OCI-LY3 (cell line): ENCODE measurements at regions not wholly inside any gene's neighbourhood (a gene's known extent, or its start where the extent isn't known, plus 50 kb on each side); places are given as distances from the start of the nearest gene placed in this dataset.

ENCODE experiments used
- H2AFZ ChIP-seq: fragments of 200-600, 300-600 bp; shearing (Covaris generic); 2 replicates; pipeline ENCODE4 v1.6.0; 2014; ENCODE audit warnings: antibody characterized with exemption, low read depth, low read length
- H3K27ac ChIP-seq: fragments of 200-600, 300-600 bp; sonication (generic); 2 replicates; pipeline ENCODE4 v1.5.1; 2014; ENCODE audit warnings: mild to moderate bottlenecking, low read length, moderate library complexity, mixed read lengths
- H3K27me3 ChIP-seq: fragments of 200-600, 300-600 bp; sonication (generic); 2 replicates; pipeline ENCODE4 v1.6.1; 2014; ENCODE audit warnings: low read depth, low read length, mixed read lengths
- H3K36me3 ChIP-seq: fragments of 200-600, 300-600 bp; sonication (generic); replicated peaks from 2 replicates; pipeline ENCODE3; 2014; ENCODE audit warnings: low read depth, low read length, mixed read lengths
- H3K4me1 ChIP-seq: fragments of 300-600, 200-600 bp; sonication (generic); 2 replicates; pipeline ENCODE4 v1.6.1; 2014; ENCODE audit warnings: low read length, mixed read lengths
- H3K4me2 ChIP-seq: fragments of 200-600, 300-600 bp; sonication (generic); 2 replicates; pipeline ENCODE4 v1.6.1; 2014; ENCODE audit warnings: low read length, mixed read lengths
- H3K4me3 ChIP-seq: fragments of 300-600, 200-600 bp; sonication (generic); 2 replicates; pipeline ENCODE4 v1.5.1; 2014; ENCODE audit warnings: antibody characterized with exemption, mild to moderate bottlenecking, low read length, moderate library complexity
- H3K79me2 ChIP-seq: fragments of 300-600, 200-600 bp; shearing (Covaris generic); 2 replicates; pipeline ENCODE4 v1.6.1; 2014; ENCODE audit warnings: mild to moderate bottlenecking, low read length, mixed read lengths
- H3K9ac ChIP-seq: fragments of 300-600, 200-600 bp; shearing (Covaris generic); 2 replicates; pipeline ENCODE4 v1.6.0; 2014; ENCODE audit warnings: mild to moderate bottlenecking, low read length, moderate library complexity
- H3K9me3 ChIP-seq: fragments of 200-600, 300-600 bp; shearing (Covaris generic); 2 replicates; pipeline ENCODE4 v1.6.1; 2014; ENCODE audit warnings: low read length, mixed read lengths; ENCODE audit not compliant: insufficient read depth
- H4K20me1 ChIP-seq: fragments of 200-600, 300-600 bp; sonication (generic); 2 replicates; pipeline ENCODE4 v1.6.1; 2016; ENCODE audit warnings: low read length, mixed read lengths; ENCODE audit not compliant: insufficient read depth
- CTCF ChIP-seq: fragments of 200-600, 300-600 bp; sonication (generic); IDR thresholded peaks from 2 replicates; pipeline ENCODE4 v1.5.1; 2014; ENCODE audit warnings: antibody characterized with exemption, low read length, low read depth
- EZH2phosphoT487 ChIP-seq: fragments of 200-600 bp; shearing (Covaris generic); IDR thresholded peaks from 2 replicates; pipeline ENCODE4 v1.6.1; 2018; ENCODE audit warnings: antibody characterized with exemption, mixed run types, low read depth

GRCh38 chr12:5160827-5161226, 117.1 kb downstream of the KCNA5 start:
- Histone ChIP-seq H3K27me3 (peaks cover 63% of the 10 kb centered on the region), H3K27ac (no peak overlapping the region), H3K4me1 (no peaks in the 10 kb centered on the region), H2AFZ (no peak overlapping the region), H3K79me2 (no peaks in the 10 kb centered on the region), H3K9me3 (no peaks in the 10 kb centered on the region), H3K36me3 (no peaks in the 10 kb centered on the region), H3K4me2 (no peak overlapping the region), H4K20me1 (no peaks in the 10 kb centered on the region), H3K9ac (no peak overlapping the region), H3K4me3 (no peak overlapping the region)
- TF ChIP-seq EZH2phosphoT487 (no peak), CTCF (no peak)

GRCh38 chr12:5163661-5164060, 120.0 kb downstream of the KCNA5 start:
- TF ChIP-seq CTCF = no peak
- TF ChIP-seq EZH2phosphoT487 = no peak
- H3K79me2 ChIP-seq = no peaks in the 10 kb centered on the region
- H4K20me1 ChIP-seq = no peaks in the 10 kb centered on the region
- H3K4me2 ChIP-seq = no peak overlapping the region
- H3K4me3 ChIP-seq = no peak overlapping the region
- H3K27me3 ChIP-seq = peaks cover 41% of the 10 kb centered on the region
- H3K36me3 ChIP-seq = no peaks in the 10 kb centered on the region
- no peak overlapping the region for H2AFZ ChIP-seq
- H3K9me3 ChIP-seq = no peaks in the 10 kb centered on the region
- no peaks in the 10 kb centered on the region for H3K4me1 ChIP-seq
- H3K9ac ChIP-seq = no peak overlapping the region
- H3K27ac ChIP-seq = no peak overlapping the region

- Histone ChIP-seq H3K4me3 (no peak overlapping the region), H2AFZ (no peak overlapping the region), H3K4me1 (no peaks in the 10 kb centered on the region), H4K20me1 (no peaks in the 10 kb centered on the region), H3K9ac (no peak overlapping the region), H3K27ac (no peak overlapping the region), H3K79me2 (no peaks in the 10 kb centered on the region), H3K4me2 (no peak overlapping the region), H3K27me3 (peaks cover 46% of the 10 kb centered on the region; the same call in 1 of the 2 replicates), H3K36me3 (no peaks in the 10 kb centered on the region), H3K9me3 (no peaks in the 10 kb centered on the region)
- TF ChIP-seq EZH2phosphoT487 (no peak), CTCF (no peak)
Measured at GRCh38 chr12:5165296-5165970, 121.8 kb downstream of the KCNA5 start.

- no peaks in the 10 kb centered on the region for H3K79me2 ChIP-seq
- no peak overlapping the region for H3K27ac ChIP-seq
- TF ChIP-seq EZH2phosphoT487 (no peak), CTCF (no peak)
- no peak overlapping the region for H3K4me2 ChIP-seq
- H4K20me1 ChIP-seq = no peaks in the 10 kb centered on the region
- H3K9me3 ChIP-seq = no peaks in the 10 kb centered on the region
- H3K4me1 ChIP-seq = no peaks in the 10 kb centered on the region
- H3K9ac ChIP-seq = no peak overlapping the region
- H3K36me3 ChIP-seq = no peaks in the 10 kb centered on the region
- no peak overlapping the region for H2AFZ ChIP-seq
- H3K27me3 ChIP-seq = peaks cover 37% of the 10 kb centered on the region; the same call in 1 of the 2 replicates
- H3K4me3 ChIP-seq = no peak overlapping the region
Measured at GRCh38 chr12:5166976-5167375, 123.3 kb downstream of the KCNA5 start.
